ENCODE measurements at regions not wholly inside any gene's neighbourhood (a gene's known extent, or its start where the extent isn't known, plus 50 kb on each side); places are given as distances from the start of the nearest gene placed in this dataset.

DNA sequence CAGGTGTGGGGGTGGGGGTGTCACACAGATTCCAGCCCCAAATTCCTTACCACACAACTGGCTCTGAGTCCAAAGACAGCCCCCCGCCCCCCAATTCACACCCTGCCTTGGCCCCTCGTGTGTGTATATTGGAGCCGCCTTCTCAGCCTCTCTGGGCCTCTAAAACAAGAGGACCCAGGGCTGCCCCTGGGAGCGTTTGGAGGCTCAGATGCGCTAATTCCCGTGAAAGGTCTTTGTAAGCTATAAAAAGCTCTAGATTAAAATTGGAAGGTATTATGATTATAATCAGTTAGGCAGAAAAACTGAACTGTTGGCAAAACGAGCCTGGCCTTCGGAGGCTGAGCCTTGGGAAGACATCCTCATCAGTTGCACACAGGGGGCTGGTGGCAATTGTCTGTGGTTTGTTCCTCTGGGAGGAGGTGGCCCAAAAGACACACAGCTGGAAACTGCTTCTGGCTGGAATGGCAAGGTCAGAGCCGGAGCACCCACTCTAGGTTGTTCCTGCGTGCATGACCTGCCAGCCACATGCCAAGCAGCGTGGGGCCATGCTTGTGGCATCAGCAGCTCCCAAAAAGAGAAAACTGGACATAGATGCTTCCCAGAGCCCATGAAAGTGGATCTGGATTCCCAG lies 118.5 kb downstream of the PHETA1 start:
- DNase-seq, result no peak
- intact Hi-C loops (cut with DNase I), result no loop called here
- no peaks in the 10 kb centered on the region for H3K36me3 ChIP-seq
- no peak overlapping the region for H3K27ac ChIP-seq
- H3K4me3 ChIP-seq, result no peak overlapping the region
- no peaks in the 10 kb centered on the region for H3K27me3 ChIP-seq
- TF ChIP-seq POLR2A (IDR thresholded peaks at IDR 0.05), result no peak
- no peak for TF ChIP-seq EP300 (IDR thresholded peaks at IDR 0.05)
- TF ChIP-seq, protein P1, sequence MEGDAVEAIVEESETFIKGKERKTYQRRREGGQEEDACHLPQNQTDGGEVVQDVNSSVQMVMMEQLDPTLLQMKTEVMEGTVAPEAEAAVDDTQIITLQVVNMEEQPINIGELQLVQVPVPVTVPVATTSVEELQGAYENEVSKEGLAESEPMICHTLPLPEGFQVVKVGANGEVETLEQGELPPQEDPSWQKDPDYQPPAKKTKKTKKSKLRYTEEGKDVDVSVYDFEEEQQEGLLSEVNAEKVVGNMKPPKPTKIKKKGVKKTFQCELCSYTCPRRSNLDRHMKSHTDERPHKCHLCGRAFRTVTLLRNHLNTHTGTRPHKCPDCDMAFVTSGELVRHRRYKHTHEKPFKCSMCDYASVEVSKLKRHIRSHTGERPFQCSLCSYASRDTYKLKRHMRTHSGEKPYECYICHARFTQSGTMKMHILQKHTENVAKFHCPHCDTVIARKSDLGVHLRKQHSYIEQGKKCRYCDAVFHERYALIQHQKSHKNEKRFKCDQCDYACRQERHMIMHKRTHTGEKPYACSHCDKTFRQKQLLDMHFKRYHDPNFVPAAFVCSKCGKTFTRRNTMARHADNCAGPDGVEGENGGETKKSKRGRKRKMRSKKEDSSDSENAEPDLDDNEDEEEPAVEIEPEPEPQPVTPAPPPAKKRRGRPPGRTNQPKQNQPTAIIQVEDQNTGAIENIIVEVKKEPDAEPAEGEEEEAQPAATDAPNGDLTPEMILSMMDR (IDR thresholded peaks at IDR 0.05), result no peak
- H3K9me3 ChIP-seq, result no peaks in the 10 kb centered on the region
- WGBS, 3 donors, result 70 to 71% (median 71%) methylated on average over 11 of the region's 11 CpGs
- H3K4me1 ChIP-seq (ENCODE audit: insufficient read depth), result no peaks in the 10 kb centered on the region

DNA sequence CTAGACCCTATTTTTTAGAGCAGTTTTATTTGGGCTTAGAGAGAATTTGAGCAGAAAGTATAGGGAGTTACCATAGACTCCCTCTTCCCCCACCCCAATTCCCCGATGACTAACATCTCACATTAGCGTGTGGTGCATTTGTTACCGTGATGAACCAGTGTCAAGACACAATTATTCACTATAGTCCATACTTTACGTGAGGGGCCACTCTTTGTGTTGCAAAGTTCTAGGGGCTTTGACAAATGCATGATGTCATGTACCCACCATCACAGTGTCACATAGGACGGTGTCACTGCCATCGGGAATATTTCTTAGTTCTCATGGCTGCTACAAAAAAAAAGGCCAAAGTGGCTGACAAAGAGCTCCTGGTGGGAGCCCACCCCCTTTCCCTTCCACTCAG lies 119.1 kb downstream of the PHETA1 start:
- 74 to 81% (median 78%) methylated on average over 6 of the region's 6 CpGs for WGBS, 3 donors
- H3K9me3 ChIP-seq, result no peaks in the 10 kb centered on the region
- H3K27ac ChIP-seq, result no peak overlapping the region
- no peak overlapping the region for H3K4me3 ChIP-seq
- DNase-seq, result no peak
- TF ChIP-seq POLR2A (IDR thresholded peaks at IDR 0.05) (no peak), EP300 (IDR thresholded peaks at IDR 0.05) (no peak)
- TF ChIP-seq, protein P1 (IDR thresholded peaks at IDR 0.05), result no peak
- no peaks in the 10 kb centered on the region for H3K27me3 ChIP-seq
- intact Hi-C loops (cut with DNase I), result no loop called here
- no peaks in the 10 kb centered on the region for H3K4me1 ChIP-seq (ENCODE audit: insufficient read depth)
- H3K36me3 ChIP-seq, result no peaks in the 10 kb centered on the region

GRCh38 chr12:111249018-111249370 lies 119.9 kb downstream of the PHETA1 start:
- no peak for DNase-seq
- WGBS, 3 donors, result 61 to 71% (median 64%) methylated on average over 10 of the region's 10 CpGs
- H3K36me3 ChIP-seq, result no peaks in the 10 kb centered on the region
- no peak overlapping the region for H3K27ac ChIP-seq
- no peak overlapping the region for H3K4me3 ChIP-seq
- intact Hi-C loops (cut with DNase I), result no loop called here
- H3K4me1 ChIP-seq (ENCODE audit: insufficient read depth), result no peaks in the 10 kb centered on the region
- H3K27me3 ChIP-seq, result no peaks in the 10 kb centered on the region
- TF ChIP-seq POLR2A (IDR thresholded peaks at IDR 0.05) (no peak), EP300 (IDR thresholded peaks at IDR 0.05) (no peak)
- TF ChIP-seq, protein P1 (IDR thresholded peaks at IDR 0.05), result no peak
- no peaks in the 10 kb centered on the region for H3K9me3 ChIP-seq

DNA sequence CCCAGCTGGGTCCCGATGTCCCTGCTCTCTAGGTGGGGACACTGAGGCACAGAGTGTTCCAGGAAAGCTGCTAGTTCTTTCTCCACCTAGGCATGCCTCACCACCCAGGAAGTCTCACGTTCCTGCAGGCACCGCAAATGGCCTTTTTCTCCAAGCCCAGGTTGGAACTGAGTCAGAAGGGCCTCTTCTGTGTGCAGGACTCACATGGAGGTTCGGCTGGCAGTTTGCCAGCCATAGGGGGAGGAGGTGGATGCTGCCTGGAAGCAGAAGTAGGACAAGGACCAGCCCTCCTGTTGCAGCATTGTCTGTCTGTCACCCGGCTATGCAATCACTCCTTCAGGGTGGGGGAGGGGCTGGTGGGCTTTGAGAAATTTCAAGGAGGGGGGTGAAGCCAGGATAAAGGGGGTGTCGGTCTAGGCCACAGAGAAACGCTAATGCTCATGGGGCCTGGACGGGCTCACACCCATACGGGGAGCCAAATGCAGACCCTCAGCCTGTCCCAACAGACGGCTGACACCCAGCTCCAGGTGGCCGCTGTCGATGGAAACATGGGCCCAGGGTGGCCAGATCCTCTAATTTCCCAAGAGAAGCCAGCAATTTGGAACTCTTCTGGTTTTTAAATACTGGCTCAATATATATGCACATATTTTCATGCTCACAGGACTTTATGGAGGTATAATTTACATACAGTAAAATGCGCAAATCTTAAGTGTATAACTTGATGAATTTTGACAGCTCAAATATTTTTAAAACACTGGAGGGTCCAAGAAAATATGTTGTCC lies 120.5 kb downstream of the PHETA1 start:
- TF ChIP-seq EP300 (IDR thresholded peaks at IDR 0.05), result no peak
- TF ChIP-seq, protein P1 (IDR thresholded peaks at IDR 0.05), result no peak
- no peak for TF ChIP-seq POLR2A (IDR thresholded peaks at IDR 0.05)
- WGBS, 3 donors, result 41 to 45% (median 43%) methylated on average over 13 of the region's 13 CpGs
- intact Hi-C loops (cut with DNase I), result no loop called here
- Histone ChIP-seq H3K27ac (no peak overlapping the region), H3K4me3 (no peak overlapping the region), H3K4me1 (ENCODE audit: insufficient read depth) (no peaks in the 10 kb centered on the region), H3K9me3 (no peaks in the 10 kb centered on the region), H3K27me3 (no peaks in the 10 kb centered on the region), H3K36me3 (no peaks in the 10 kb centered on the region)
- no peak for DNase-seq

All from ovary (tissue), 7 donors.